Activated CD8-positive, alpha-beta memory T cell treated with anti-CD3 and anti-CD28 coated beads, Interleukin-2, amount 50 U/mL, for 1 hour (primary cell): ENCODE measurements at regions not wholly inside any gene's neighbourhood (a gene's known extent, or its start where the extent isn't known, plus 50 kb on each side); places are given as distances from the start of the nearest gene placed in this dataset.

Source experiments
- DNase-seq: peaks from one replicate; pipeline ENCODE4 v3.0.0-alpha.2; 2020; ENCODE audit errors: extremely low read depth

DNA sequence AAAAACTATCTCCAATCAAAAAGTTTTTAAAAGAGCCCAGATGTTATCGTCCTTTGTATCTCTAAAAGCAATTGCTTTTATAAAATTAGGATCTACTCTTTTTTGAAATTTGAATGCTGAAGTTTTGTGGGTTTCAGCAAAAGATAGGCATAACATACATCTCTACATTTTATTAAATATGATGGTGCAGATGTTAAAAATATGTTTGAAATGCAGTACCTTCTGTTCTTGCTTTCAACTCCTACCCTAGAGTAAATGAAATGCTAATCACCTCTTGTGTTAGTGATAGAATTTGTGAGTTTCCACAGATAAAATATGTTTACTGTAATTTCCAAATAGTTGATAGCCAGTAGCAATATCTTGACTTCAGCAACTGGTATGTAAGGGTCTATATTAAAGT, 95.7 kb upstream of the VPREB1 start:
- no peak for DNase-seq

- DNase-seq: no peak
Observed at GRCh38 chr22:22144858-22145257, 99.7 kb upstream of the VPREB1 start.

DNA sequence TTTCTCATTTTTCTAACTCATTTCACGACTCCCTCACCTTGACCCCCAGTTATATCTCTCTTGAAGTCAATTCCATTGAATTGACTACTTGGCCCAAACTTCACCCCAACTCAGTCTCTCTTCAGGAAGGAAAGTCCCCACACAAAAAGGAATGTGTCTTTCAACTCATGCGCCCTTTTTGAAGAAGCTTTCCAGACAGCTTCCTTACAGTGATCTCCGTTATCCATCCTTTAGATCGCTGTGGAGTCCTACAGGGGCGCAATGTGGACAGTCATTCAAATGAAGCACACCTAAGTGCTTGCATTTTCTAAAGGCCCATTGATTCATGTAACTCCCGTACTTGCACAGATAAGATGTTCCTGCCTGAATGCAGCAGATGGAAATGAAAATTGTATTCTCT, 101.1 kb upstream of the VPREB1 start:
- DNase-seq: no peak

- DNase-seq: no peak
Observed at GRCh38 chr22:22142661-22143060, 101.9 kb upstream of the VPREB1 start.

DNA sequence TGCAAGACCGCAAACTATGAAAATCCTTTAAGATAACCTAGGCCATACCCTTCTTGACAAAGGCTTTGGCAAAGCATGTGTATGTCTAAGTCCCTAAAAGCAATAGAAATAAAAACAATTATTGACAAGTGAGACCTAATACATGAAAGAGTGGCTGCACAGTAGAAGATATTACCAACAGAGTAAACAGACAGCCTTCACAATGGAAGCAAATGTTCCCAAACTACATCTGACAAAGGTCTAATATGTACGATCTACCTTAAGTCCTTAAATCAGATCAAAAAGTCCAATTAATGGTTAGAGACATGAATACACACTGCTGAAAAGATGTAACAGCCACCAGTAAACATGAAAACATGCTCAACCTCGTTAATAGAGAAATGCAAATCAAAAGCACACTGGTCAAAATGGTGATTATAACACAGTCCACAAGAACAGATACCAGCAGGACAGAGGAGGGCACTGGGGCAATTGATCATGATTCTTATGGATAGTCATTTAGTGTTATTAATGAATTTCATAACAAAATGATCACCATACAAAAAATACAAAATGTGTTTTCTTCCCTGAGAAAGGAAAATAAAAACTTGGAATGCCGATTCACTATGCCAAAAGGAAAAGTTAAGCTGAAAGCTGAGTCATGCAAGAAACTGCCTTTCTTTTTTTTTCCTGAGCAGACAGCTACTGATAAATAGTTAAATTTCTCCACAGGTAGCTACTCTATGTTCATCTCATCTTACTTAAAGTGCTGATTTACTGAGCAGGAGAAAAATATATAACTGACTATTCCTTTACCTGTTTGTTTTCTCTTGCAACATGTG, 102.6 kb upstream of the VPREB1 start:
- no peak for DNase-seq

GRCh38 chr22:22141031-22141430, 103.6 kb upstream of the VPREB1 start:
- DNase-seq: no peak

DNA sequence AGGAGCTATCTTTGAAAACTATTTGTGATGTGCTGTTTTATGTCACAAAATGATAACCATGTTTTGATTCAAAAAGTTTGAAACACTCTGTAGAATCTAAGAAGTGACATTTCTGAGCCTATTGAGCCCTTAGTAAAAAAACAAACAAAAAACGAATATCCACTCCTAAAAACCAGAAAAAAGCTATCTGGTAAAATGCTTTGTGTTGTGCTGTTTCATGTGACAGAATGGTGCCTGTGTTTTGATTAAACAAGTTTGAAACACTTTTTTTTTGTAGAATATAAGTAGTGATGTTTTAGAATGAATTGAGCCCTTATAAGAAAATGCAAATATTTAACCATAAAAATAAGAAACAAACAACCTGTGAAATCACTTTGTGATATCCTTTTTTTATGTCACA, 105.2 kb upstream of the VPREB1 start:
- DNase-seq: no peak

DNA sequence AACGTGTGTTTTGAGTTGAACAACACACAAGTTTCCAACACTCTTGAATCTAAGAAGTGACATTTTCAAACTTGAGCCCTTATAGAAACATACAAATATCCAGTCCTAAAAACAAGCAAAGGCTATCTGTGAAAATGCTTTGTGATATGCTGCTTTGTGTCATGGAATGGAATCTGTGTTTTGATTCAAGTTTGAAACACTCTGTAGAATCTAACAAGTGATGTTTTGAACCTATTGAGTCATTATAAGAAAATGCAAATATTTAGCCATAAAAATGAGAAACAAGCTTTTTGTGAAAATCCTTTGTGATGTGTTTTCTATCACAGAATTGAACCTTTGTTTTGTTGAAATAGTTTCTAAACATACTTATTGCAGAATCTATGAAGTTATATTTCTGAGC, 105.7 kb upstream of the VPREB1 start:
- no peak for DNase-seq

- no peak for DNase-seq
Observed at GRCh38 chr22:22137891-22138290, 106.7 kb upstream of the VPREB1 start.

DNA sequence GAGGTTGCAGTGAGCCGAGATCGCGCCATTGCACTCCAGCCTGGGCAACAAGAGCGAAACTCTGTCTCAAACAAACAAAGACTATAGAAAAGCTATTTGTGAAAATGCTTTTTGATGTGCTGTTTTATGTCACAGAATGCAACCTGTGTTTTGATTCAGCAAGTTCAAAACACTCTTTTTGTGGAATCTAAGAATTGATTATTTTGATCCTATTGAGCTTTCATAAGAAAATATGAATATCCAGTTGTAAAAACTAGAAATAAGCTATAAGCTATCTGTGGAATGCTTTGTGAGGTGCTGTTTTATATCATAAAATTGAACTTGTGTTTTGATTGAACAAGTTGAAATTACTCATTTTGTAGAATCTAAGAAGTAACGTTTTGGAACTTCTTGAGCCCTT, 110.7 kb upstream of the VPREB1 start:
- no peak for DNase-seq

DNA sequence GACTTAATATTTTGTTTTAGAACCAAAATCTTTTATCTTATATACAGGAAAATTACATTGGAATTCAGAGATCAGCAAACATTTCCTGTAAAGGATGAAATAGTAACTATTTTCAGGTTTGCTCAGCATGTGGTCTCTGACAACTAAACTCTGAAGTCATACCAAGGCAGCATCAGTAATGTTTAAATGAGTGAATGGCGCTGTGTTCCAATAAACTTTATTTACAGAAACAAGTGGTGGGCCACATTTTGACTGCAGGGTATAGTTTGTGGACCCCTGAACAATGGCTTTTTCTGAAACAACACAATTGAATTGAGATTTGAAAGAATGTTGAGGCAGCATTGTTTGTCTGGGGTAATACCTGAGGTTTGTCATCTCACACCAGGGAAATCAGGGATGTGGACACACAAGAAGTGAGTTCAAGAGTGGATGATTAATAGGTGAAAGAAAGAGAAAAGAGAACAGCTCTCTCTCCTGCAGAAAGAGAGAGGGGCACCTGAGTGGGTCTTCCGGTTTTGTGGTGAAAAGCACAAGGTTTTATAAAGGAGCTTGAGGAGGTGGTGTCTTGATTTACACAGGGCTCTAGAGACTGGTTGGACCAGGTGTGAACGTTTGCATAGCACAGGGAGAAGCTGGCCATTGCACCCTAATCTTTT, 113.5 kb upstream of the VPREB1 start:
- DNase-seq: no peak

DNA sequence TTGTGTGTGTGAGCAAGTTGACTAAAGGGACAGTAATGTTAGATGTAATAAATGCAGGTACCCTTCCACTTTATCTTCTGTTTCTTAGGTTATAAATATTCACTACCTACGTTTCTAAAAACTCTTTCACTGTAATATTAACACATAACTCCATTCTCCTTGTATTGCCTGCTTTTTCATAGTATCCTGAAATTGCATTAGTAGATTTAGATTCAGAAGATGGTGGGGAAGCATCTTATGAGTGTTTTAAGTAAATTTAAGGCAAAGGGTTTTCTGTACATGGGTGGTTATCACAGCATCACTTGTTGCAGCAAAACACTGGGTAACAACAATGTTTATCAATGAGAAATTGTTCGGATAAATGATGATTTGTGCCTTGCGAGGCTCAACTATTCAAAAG, 115.2 kb upstream of the VPREB1 start:
- DNase-seq: no peak

DNA sequence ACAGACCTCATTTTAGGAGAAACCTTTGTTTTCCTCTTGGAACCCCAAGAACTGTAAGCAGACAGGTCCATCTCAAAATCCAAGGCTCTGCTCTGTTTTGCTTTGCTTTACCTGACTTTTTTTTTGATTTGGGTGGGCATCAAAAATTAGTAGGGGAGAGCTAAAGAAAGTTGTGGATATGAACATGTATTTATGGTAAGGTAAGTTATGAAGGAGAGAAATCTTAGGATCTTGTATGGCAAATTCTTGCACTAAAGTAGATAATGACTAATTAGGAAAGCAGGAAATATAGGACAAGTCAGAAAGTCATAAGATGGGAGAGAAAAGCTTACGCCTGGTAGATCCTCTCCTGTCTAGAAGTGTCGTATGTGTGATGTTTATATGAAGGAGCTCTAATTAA, 116.1 kb upstream of the VPREB1 start:
- DNase-seq: no peak

DNA sequence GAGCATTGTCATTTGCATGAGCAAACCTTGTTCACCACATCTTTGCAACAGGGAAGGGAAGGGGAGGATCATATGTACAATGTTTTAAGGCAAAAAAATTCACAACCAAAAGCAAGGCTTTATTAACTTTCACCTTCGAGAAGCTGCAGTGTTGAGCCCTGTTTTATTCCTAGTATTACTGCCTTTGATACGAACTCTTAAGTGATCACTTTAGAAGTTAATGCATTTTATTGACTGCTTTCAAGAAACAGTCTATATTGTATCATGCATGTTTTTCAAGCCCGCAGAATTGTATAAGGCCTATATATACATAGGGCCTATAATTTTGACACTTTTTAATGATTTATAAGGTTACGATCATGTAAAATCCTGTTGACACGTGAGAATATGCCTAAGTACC, 117.5 kb upstream of the VPREB1 start:
- no peak for DNase-seq

DNA sequence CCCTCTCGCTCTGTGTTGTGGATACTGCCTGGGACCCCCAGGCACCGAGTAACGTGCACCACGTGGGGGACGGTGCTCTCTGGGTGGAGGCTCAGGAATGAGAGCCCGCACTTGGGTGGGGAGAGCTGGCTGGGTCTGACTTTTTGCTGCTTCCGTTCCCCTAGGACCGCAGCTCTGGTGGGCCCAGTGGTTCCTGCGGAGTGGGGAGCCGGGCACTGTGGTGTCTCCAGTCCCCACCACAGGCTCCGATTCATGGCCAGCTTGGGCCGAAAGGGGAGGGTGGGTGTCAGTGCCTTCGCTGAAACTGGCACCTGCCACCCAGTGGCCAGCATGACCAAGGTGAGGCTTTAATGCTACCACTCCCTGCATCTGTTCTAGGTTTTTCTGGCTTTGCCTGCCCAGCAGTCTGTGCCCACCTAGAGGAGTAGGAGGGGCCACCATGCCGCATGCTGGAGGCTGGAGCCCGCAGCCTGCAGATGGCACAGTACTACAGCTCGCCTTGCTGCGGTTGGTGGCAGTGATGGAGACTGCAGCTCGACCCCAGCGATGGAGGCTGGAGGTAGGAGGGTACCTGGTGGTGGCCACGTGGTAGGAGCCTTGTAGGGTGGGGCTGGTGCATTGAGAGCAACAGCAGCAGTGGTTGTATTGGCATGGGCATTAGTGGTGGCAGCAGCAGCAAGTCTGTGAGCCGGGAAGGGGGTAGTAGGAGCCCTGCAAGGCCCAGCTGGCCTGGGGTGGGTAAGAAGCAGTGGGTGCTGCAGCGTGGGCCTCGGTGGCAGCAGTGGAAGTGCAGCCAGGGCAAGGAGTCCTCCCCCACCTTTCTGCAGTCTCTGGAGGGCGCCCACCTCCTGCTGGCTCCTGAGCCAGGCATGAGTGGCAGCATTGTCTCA, 118.8 kb upstream of the VPREB1 start:
- DNase-seq: no peak

- no peak for DNase-seq
Observed at GRCh38 chr22:22125028-22125578, 119.5 kb upstream of the VPREB1 start.

DNA sequence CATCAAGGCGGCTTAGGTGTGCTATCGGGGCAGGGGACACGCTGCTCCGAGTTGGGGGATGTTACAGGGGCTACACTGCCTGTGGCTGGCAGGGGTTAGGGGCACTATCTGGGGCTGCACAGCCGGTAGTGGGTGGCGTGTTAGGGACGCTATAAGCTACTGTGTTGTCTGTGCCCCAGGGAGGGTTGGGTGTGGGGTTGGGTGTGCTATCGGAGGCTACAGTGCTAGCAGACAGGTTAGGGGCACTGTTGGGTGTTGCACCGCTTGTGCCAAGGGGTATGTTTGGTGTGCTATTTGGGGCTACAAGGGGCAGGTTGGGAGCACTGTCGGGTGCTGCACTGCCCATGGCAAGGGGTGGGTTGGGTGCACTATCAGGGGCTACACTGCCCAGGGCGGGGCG, 120.2 kb upstream of the VPREB1 start:
- no peak for DNase-seq

- no peak for DNase-seq
Observed at GRCh38 chr22:22123960-22124278, 120.7 kb upstream of the VPREB1 start.

DNA sequence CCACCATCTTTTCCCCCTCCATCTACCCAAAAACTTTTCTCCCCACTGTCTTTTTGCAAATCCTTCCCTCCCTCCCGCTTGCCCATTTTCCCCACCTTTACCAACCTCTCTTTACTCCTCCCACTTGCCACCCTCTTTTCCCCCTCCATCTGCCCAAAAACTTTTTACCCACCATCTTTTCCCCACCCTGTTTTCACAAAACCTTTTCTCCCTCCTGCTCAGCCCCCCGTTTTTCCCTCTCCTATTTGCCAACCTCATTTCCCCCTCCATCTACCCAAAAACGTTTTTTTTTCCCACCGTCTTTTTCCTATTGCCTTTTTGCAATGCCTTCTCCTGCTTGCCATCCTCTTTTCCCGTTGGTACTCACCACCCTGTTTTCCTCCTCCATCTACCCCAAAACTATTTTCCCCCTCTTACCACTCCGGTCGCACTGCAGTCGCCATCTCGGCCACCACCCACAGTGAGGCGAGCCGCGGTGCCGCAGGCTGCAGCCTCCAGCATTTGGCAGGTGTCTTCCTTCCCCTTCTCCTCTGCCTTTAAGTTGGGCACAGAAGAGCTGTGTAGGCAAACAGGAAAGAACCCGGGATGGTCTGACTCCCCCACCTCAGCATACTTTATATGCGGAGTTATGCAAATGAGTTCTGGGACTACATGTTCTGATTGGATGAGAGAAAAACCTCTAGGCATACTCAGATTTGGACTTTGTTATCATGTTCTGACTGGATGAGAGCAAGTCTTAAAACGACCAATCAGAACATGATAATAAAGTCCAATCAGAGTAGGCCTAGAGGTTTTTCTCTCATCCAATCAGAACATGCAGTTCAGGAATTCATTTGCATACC, 121.2 kb upstream of the VPREB1 start:
- DNase-seq: no peak

DNA sequence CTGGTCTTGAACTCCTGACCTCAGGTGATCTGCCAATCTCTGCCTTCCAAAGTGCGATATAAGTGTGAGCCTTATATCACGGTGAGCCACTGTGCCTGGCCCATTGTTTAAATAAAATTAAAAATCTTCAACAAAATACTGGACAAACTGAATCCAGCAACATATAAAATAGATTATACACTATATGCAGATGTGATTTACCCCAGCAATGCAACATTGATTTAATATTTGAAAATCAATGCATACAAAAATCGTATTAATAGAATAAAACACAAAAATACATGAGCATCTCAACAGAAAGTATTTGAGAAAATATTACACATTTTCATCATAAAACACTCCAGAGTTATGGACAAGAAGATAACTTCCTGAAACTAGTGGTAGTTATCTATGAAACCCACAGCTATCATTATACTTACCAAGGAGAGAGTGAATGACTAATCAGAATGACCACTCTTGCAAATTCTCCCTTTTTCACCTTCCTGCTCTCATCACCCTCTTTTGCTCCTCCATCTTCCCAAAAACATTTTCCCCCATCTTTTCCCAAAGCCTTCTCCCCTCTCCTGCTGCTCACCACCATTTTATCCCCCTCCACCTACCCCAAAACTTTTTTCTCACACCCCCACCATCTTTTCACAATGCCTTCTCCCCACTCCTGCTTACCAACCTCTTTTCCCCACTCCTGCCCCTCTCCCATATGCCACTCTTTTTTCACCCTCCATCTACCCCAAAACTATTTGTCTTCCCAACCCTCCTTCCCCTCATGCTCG, 122.1 kb upstream of the VPREB1 start:
- no peak for DNase-seq

DNA sequence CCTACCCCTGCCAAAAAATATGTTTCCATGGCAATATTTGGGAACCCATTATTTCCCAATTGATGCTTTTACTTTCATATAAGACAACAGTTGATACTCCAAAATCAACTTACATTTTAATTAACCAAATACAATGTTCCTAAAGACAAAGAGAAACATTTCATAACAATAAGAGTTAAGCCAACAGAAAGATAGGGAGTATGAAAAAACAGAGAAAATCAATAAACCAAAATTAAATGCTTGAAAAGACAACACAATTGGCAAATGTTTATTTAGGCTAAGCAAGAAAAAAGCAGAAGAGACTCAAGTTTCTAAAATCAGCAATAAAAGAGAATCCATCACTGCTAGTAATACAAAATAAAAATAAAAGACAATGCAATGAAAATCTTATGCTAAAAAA, 123.1 kb upstream of the VPREB1 start:
- no peak for DNase-seq
